Ishikawa (cell line): ENCODE measurements at regions not wholly inside any gene's neighbourhood (a gene's known extent, or its start where the extent isn't known, plus 50 kb on each side); places are given as distances from the start of the nearest gene placed in this dataset.

Experiments
- CEBPB ChIP-seq: IDR thresholded peaks from 2 replicates; pipeline ENCODE4 v1.6.1; 2012
- CREB1 ChIP-seq: IDR thresholded peaks from 2 replicates; pipeline ENCODE4 v1.6.1; 2012; ENCODE audit warnings: low read depth
- EGR1 ChIP-seq: IDR thresholded peaks from 2 replicates; pipeline ENCODE4 v1.6.1; 2012
- EP300 ChIP-seq: IDR thresholded peaks from 2 replicates; pipeline ENCODE4 v1.6.1; 2012; ENCODE audit warnings: borderline replicate concordance
- FOXM1 ChIP-seq: IDR thresholded peaks from 2 replicates; pipeline ENCODE4 v1.6.1; 2012; ENCODE audit warnings: low read depth, borderline replicate concordance
- MAX ChIP-seq: IDR thresholded peaks from 2 replicates; pipeline ENCODE4 v1.6.1; 2012
- NFIC ChIP-seq: IDR thresholded peaks from 2 replicates; pipeline ENCODE4 v1.6.1; 2012
- RAD21 ChIP-seq: IDR thresholded peaks from 2 replicates; pipeline ENCODE4 v1.6.1; 2012; ENCODE audit warnings: low read depth
- TAF1 ChIP-seq: IDR thresholded peaks from 2 replicates; pipeline ENCODE4 v1.6.1; 2012; ENCODE audit warnings: low read depth, mild to moderate bottlenecking
- TCF12 ChIP-seq: IDR thresholded peaks from 2 replicates; pipeline ENCODE4 v1.6.1; 2012; ENCODE audit warnings: low read depth
- TEAD4 ChIP-seq: IDR thresholded peaks from 2 replicates; pipeline ENCODE4 v1.6.1; 2012
- YY1 ChIP-seq: IDR thresholded peaks from 2 replicates; pipeline ENCODE4 v1.6.1; 2012; ENCODE audit warnings: low read depth
- ZBTB7A ChIP-seq: IDR thresholded peaks from 2 replicates; pipeline ENCODE4 v1.6.1; 2012; ENCODE audit warnings: low read depth
- TF ChIP-seq, protein P1 (sequence below): IDR thresholded peaks from 2 replicates; pipeline ENCODE4 v1.6.1; 2012
- TF ChIP-seq, protein P2 (sequence below): IDR thresholded peaks from 2 replicates; pipeline ENCODE4 v1.6.1; 2012; ENCODE audit warnings: low read depth, mild to moderate bottlenecking

DNA sequence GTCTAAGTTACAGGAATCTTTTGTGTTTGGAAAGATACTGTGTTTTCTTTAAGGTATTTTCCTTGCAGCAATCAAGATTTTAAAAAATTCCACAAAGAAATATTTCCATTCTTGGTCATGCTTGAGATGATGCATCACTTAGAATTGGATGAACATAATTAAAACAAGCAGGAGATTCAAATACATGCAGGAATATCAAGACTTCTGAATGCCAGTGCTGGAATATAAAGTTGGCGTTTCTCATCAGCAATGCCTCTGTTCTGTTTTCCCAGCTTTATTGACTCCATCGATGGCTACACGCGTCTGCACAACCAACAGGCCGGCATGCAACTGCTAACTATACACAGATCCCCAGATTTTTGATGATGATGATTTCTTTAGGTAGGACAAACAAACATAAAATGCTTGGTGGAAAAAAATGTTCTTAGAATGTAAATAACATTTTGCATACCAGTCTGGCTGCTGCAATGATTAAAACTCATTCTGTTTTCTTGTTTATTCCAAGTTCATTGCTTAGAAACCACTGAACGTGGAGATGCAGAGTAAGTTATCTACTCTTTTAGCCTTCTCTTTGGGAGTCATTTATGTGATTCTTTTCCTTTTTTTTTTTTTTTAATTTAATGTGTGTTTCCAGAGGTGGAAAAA lies 91.3 kb upstream of the FAM171A1 start:
- TF ChIP-seq, protein P1, sequence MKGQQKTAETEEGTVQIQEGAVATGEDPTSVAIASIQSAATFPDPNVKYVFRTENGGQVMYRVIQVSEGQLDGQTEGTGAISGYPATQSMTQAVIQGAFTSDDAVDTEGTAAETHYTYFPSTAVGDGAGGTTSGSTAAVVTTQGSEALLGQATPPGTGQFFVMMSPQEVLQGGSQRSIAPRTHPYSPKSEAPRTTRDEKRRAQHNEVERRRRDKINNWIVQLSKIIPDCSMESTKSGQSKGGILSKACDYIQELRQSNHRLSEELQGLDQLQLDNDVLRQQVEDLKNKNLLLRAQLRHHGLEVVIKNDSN = no peak
- no peak for TF ChIP-seq EGR1
- TF ChIP-seq TCF12 = no peak
- TF ChIP-seq RAD21 = no peak
- TF ChIP-seq NFIC = no peak
- no peak for TF ChIP-seq CREB1
- no peak for TF ChIP-seq TAF1
- TF ChIP-seq ZBTB7A = no peak
- TF ChIP-seq EP300 = no peak
- no peak for TF ChIP-seq TEAD4

DNA sequence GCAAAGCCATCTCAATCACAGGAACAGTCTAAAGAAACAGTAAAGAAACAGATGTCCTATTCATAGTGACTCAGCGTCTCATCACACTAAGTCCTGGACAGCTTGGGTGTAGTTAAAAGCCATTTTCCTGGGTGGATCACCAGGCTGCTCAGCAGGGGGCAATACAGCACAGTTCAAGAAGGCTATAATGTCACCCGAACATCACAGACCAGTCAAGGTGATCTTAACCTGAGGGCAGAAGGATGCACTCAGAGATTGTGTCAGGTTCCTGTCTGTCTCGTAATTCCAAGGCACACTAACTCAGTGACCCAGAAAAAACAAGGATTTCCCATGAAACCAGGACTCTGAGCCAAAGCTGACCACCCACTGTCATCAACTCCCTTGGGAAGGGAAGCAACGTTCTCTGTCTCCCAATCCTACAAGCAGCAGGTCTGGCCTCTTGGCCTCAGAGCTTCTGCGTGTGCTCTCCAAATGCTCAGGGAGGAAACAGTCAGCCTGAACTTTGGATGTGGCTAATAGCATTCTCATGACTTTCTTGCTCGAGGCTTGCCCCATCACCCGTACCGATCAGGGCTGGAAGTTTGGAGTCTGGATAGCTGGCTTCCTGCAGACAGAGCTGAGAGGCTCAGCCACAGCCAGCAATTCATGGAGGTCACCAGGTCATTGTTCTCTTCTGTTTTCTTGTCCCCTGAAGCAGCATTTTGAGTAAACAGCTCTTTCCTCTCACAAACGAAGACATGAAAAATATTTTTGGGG lies 90.4 kb upstream of the FAM171A1 start:
- TF ChIP-seq EGR1 = no peak
- no peak for TF ChIP-seq ZBTB7A
- TF ChIP-seq YY1 = no peak
- no peak for TF ChIP-seq NFIC
- no peak for TF ChIP-seq CEBPB
- TF ChIP-seq, protein P1 = no peak
- TF ChIP-seq FOXM1 = no peak
- TF ChIP-seq TAF1 = no peak
- no peak for TF ChIP-seq CREB1
- TF ChIP-seq EP300 = no peak
- TF ChIP-seq TCF12 = no peak
- TF ChIP-seq, protein P2, sequence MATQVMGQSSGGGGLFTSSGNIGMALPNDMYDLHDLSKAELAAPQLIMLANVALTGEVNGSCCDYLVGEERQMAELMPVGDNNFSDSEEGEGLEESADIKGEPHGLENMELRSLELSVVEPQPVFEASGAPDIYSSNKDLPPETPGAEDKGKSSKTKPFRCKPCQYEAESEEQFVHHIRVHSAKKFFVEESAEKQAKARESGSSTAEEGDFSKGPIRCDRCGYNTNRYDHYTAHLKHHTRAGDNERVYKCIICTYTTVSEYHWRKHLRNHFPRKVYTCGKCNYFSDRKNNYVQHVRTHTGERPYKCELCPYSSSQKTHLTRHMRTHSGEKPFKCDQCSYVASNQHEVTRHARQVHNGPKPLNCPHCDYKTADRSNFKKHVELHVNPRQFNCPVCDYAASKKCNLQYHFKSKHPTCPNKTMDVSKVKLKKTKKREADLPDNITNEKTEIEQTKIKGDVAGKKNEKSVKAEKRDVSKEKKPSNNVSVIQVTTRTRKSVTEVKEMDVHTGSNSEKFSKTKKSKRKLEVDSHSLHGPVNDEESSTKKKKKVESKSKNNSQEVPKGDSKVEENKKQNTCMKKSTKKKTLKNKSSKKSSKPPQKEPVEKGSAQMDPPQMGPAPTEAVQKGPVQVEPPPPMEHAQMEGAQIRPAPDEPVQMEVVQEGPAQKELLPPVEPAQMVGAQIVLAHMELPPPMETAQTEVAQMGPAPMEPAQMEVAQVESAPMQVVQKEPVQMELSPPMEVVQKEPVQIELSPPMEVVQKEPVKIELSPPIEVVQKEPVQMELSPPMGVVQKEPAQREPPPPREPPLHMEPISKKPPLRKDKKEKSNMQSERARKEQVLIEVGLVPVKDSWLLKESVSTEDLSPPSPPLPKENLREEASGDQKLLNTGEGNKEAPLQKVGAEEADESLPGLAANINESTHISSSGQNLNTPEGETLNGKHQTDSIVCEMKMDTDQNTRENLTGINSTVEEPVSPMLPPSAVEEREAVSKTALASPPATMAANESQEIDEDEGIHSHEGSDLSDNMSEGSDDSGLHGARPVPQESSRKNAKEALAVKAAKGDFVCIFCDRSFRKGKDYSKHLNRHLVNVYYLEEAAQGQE = no peak
- no peak for TF ChIP-seq MAX
- no peak for TF ChIP-seq TEAD4
- no peak for TF ChIP-seq RAD21

DNA sequence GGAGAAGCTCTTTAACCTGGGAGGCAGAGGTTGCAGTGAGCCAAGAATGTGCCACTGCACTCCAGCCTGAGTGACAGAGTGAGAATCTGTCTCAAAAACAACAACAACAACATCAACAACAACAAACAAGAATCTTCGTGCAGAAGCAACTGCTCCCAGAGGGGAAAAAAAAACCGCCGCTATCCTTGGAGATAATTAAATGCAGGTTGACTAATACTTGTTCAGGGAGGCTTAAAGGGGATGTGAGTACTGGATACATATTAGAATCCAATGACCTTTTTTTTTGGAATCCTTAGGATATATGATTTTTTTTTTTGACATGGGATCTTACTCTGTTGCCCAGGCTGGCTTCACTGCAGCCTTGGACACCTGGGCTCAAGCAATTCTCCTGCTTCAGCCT lies 89.6 kb upstream of the FAM171A1 start:
- TF ChIP-seq, protein P2 = no peak
- TF ChIP-seq FOXM1 (no peak), RAD21 (no peak), CEBPB (no peak), EP300 (no peak), EGR1 (no peak), CREB1 (no peak), TEAD4 (no peak), TCF12 (no peak), ZBTB7A (no peak), TAF1 (no peak), NFIC (no peak), MAX (no peak)
- TF ChIP-seq, protein P1 = no peak

GRCh38 chr10:15459218-15459617 lies 88.1 kb upstream of the FAM171A1 start:
- TF ChIP-seq MAX (no peak), TAF1 (no peak), ZBTB7A (no peak), EP300 (no peak), CREB1 (no peak), EGR1 (no peak), YY1 (no peak), FOXM1 (no peak), CEBPB (no peak), TEAD4 (no peak), TCF12 (no peak), NFIC (no peak), RAD21 (no peak)
- TF ChIP-seq, protein P2 = no peak
- TF ChIP-seq, protein P1 = no peak
